Left lung (tissue), 4 donors: ENCODE measurements at regions not wholly inside any gene's neighbourhood (a gene's known extent, or its start where the extent isn't known, plus 50 kb on each side); places are given as distances from the start of the nearest gene placed in this dataset.

Experiments
- ATAC-seq: fragments of 200-7000 bp; cut with Tn5 transposase; one replicate; pipeline ENCODE4 v1.9.1; 2020; ENCODE audit warnings: moderate library complexity
- DNase-seq, 4 donors: peaks; one replicate each; pipeline ENCODE4 v3.0.0-alpha.2; 2013 to 2020
- H3K27ac ChIP-seq, 2 donors: fragments of 200-600 bp; sonication (generic) in 1 of 2; one replicate each; pipeline versions ENCODE4 v1.5.0 to v1.8.0; 2020 to 2021
- H3K27me3 ChIP-seq, 2 donors: fragments of 200-600 bp; sonication (generic) in 1 of 2; one replicate each; pipeline versions ENCODE4 v1.5.0 to v1.8.0; 2020 to 2021
- H3K36me3 ChIP-seq, 2 donors: fragments of 200-600 bp; sonication (generic) in 1 of 2; one replicate each; pipeline versions ENCODE4 v1.5.0 to v1.8.0; 2020 to 2021
- H3K4me1 ChIP-seq, 2 donors: fragments of 200-600 bp; one replicate each; pipeline ENCODE4 v1.8.0; 2021
- H3K4me3 ChIP-seq, 2 donors: fragments of 200-600 bp; sonication (generic) in 1 of 2; one replicate each; pipeline versions ENCODE4 v1.5.0 to v1.8.0; 2020 to 2021; ENCODE audit warnings: mild to moderate bottlenecking in 1 of 2
- H3K9me3 ChIP-seq, 2 donors: fragments of 200-600 bp; sonication (generic) in 1 of 2; one replicate each; pipeline versions ENCODE4 v1.5.0 to v1.8.0; 2020 to 2021
- CTCF ChIP-seq, 2 donors: fragments of 200-600 bp; sonication (generic) in 1 of 2; IDR thresholded peaks; one replicate each; pipeline versions ENCODE4 v1.5.0 to v1.8.0; 2021; ENCODE audit warnings: antibody characterized with exemption in 2 of 2
- intact Hi-C, 2 donors: fragments of 100-400 bp; cut with DNase I; formaldehyde crosslinking; loops; one replicate each; pipeline versions ENCODE4 v1.11.2 to v1.14.2; 2022
- donor health status: DM: no; HTN: yes; CAD: no.
- donor health status: DM: no; HTN: no; CAD: no.

DNA sequence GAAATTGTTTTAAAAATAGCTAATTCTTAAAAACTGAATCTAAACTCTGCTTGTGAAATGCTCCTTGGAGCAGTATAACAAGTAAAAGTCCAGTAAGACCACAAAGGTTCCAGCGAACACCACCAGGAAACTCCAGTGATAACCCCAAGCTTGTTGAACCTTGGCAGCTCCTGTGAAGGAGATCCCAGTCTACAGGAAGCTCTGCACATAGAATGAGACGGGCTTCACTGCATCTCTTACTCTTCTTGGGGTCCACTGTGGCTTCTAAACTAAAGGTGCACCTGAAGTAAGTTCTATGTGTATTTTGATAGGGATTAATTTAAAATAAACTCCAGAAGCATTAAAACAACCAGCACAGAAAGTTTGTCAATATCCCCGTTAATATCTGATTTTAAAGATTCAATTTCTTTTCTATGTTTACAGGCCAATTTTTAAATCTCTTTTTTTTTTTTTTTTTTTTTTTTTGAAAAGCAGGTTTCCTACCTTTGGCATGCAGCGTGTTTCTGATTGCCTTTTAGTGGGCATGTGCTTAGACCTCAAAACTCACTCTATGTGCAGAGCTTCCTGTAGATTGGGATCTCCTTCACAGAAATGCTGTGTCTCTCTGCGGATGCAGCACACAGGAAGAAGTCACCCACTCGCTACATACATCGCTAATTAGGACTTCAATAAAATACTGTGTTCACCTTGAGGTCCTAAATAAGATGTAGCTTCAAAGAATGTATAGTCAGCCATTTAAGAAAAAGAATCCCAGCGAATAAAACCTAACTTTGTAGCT, 508.5 kb downstream of the KLF12 start:
- ATAC-seq (no peak), DNase-seq (no peak)
- intact Hi-C loops: no loop called here
- Histone ChIP-seq H3K27me3 (no peaks in the 10 kb centered on the region), H3K27ac (no peak overlapping the region), H3K4me1 (no peaks in the 10 kb centered on the region), H3K36me3 (no peaks in the 10 kb centered on the region), H3K4me3 (no peak overlapping the region), H3K9me3 (no peaks in the 10 kb centered on the region)
- no peak for TF ChIP-seq CTCF (IDR thresholded peaks at IDR 0.05)

DNA sequence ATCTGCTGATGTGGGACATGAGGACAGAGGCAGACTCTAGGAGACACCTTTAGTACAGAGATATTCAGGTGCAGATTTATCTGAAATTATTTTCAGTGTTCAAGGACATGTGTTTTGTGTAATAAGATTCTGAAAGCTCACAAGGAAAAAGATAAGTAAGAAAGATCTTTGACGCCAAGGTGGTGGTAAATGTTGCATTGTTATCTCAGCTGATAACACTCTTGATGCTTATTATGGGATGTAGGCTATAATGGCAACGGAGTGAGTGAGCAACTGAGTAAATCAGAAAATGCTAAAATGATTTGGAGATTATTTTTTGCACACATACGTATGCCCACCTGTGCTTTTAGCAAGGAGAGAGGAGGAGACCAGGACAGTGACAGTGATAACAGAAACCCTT, 510.9 kb downstream of the KLF12 start:
- Histone ChIP-seq H3K27ac (no peak overlapping the region), H3K27me3 (no peaks in the 10 kb centered on the region), H3K36me3 (no peaks in the 10 kb centered on the region), H3K9me3 (no peaks in the 10 kb centered on the region), H3K4me3 (no peak overlapping the region), H3K4me1 (no peaks in the 10 kb centered on the region)
- intact Hi-C loops: no loop called here
- ATAC-seq (no peak), DNase-seq (no peak)
- no peak for TF ChIP-seq CTCF (IDR thresholded peaks at IDR 0.05)

GRCh38 chr13:73622381-73622780, 511.8 kb downstream of the KLF12 start:
- no peaks in the 10 kb centered on the region for H3K27me3 ChIP-seq
- ATAC-seq (no peak), DNase-seq (no peak)
- no peak for TF ChIP-seq CTCF (IDR thresholded peaks at IDR 0.05)
- H3K27ac ChIP-seq: no peak overlapping the region
- no peaks in the 10 kb centered on the region for H3K36me3 ChIP-seq
- H3K4me3 ChIP-seq: no peak overlapping the region
- H3K9me3 ChIP-seq: no peaks in the 10 kb centered on the region
- intact Hi-C loops: no loop called here
- no peaks in the 10 kb centered on the region for H3K4me1 ChIP-seq

DNA sequence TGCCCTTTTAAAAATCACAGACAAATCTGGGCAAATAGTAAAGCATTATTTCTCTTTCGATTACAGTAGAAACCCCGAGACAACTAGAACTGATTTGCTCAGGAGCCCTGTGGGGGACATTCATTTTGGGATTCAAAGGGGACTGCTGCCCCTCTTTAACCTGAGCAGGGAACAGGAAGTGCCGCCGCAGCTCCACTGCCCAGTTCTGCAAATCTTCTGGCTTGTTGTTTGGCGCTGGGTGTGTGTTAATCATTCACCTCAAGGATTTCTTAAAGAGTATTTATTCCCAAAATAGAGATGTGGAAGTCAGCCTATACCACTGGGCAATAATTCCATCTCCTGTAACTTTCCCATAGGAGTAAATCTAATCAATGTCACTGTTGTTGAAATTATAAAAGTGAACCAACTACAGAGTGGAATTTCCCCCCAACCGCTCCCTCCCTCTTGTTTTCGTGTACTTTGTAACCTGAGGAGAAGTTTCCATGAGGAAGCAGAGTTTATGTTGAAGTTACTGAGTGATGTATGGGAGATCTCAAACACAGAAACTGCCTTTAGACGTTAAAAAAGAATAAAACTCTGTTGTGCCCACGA, 515.8 kb downstream of the KLF12 start:
- Histone ChIP-seq H3K36me3 (no peaks in the 10 kb centered on the region), H3K4me3 (no peak overlapping the region), H3K9me3 (no peaks in the 10 kb centered on the region), H3K27ac (no peak overlapping the region), H3K27me3 (no peaks in the 10 kb centered on the region), H3K4me1 (no peaks in the 10 kb centered on the region)
- TF ChIP-seq CTCF (IDR thresholded peaks at IDR 0.05): no peak
- peak; percentile 9 to 52 (median 32) for DNase-seq
- peak; percentile 88 for ATAC-seq
- intact Hi-C loops: no loop called here

GRCh38 chr13:73616861-73617260, 517.3 kb downstream of the KLF12 start:
- Histone ChIP-seq H3K4me1 (no peaks in the 10 kb centered on the region), H3K4me3 (no peak overlapping the region), H3K27me3 (no peaks in the 10 kb centered on the region), H3K9me3 (no peaks in the 10 kb centered on the region), H3K27ac (no peak overlapping the region), H3K36me3 (no peaks in the 10 kb centered on the region)
- TF ChIP-seq CTCF (IDR thresholded peaks at IDR 0.05): no peak
- ATAC-seq (no peak), DNase-seq (no peak)
- intact Hi-C loops: no loop called here
